HUES6 (cell line): ENCODE measurements at regions not wholly inside any gene's neighbourhood (a gene's known extent, or its start where the extent isn't known, plus 50 kb on each side); places are given as distances from the start of the nearest gene placed in this dataset.

ENCODE experiments used
- H3K27ac ChIP-seq: 2 replicates; pipeline ENCODE4 v1.7.0; 2013; ENCODE audit warnings: low read depth, mild to moderate bottlenecking, low read length, inconsistent platforms
- H3K27me3 ChIP-seq: 2 replicates; pipeline ENCODE4 v1.6.1; 2013; ENCODE audit warnings: low read length; ENCODE audit not compliant: control insufficient read depth, insufficient read depth
- H3K36me3 ChIP-seq: 2 replicates; pipeline ENCODE4 v1.6.1; 2013; ENCODE audit warnings: low read length; ENCODE audit not compliant: control insufficient read depth, insufficient read depth
- H3K4me1 ChIP-seq: 2 replicates; pipeline ENCODE4 v1.6.1; 2013; ENCODE audit warnings: low read length; ENCODE audit not compliant: control insufficient read depth, insufficient read depth
- H3K4me3 ChIP-seq: 2 replicates; pipeline ENCODE4 v1.5.1; 2013; ENCODE audit warnings: low read depth, low read length
- H3K9ac ChIP-seq: one replicate; pipeline ENCODE4 v1.6.1; 2013; ENCODE audit warnings: mild to moderate bottlenecking, low read length
- H3K9me3 ChIP-seq: 2 replicates; pipeline ENCODE4 v1.6.1; 2013; ENCODE audit warnings: low read depth, low read length; ENCODE audit not compliant: control insufficient read depth, insufficient read depth

- H3K9me3 ChIP-seq, result peaks cover under 1% of the 10 kb centered on the region; the same call in 1 of the 2 replicates
- H3K27me3 ChIP-seq, result no peaks in the 10 kb centered on the region
- no peaks in the 10 kb centered on the region for H3K36me3 ChIP-seq
- H3K4me3 ChIP-seq, result no peak overlapping the region
- no peak overlapping the region for H3K9ac ChIP-seq
- no peaks in the 10 kb centered on the region for H3K4me1 ChIP-seq
- H3K27ac ChIP-seq, result no peak overlapping the region
These were observed 79.1 kb downstream of the TRIB2 start for GRCh38 chr2:12795851-12796250.

GRCh38 chr2:12796657-12797056, 79.9 kb downstream of the TRIB2 start:
- Histone ChIP-seq H3K4me1 (no peaks in the 10 kb centered on the region), H3K9me3 (peaks cover 8% of the 10 kb centered on the region; the same call in 1 of the 2 replicates), H3K36me3 (no peaks in the 10 kb centered on the region), H3K27ac (no peak overlapping the region), H3K9ac (no peak overlapping the region), H3K4me3 (no peak overlapping the region), H3K27me3 (no peaks in the 10 kb centered on the region)

GRCh38 chr2:12797815-12798214, 81.1 kb downstream of the TRIB2 start:
- H3K4me1 ChIP-seq, result no peaks in the 10 kb centered on the region
- no peaks in the 10 kb centered on the region for H3K36me3 ChIP-seq
- no peak overlapping the region for H3K27ac ChIP-seq
- H3K9ac ChIP-seq, result no peak overlapping the region
- H3K27me3 ChIP-seq, result no peaks in the 10 kb centered on the region
- peaks cover 16% of the 10 kb centered on the region for H3K9me3 ChIP-seq
- H3K4me3 ChIP-seq, result no peak overlapping the region

- Histone ChIP-seq H3K4me1 (peaks cover 6% of the 10 kb centered on the region), H3K4me3 (no peak overlapping the region), H3K27ac (no peak overlapping the region), H3K36me3 (no peaks in the 10 kb centered on the region), H3K9ac (no peak overlapping the region), H3K27me3 (no peaks in the 10 kb centered on the region), H3K9me3 (peaks cover 16% of the 10 kb centered on the region)
These were observed 86.9 kb downstream of the TRIB2 start for GRCh38 chr2:12803607-12804006.

GRCh38 chr2:12804091-12804856, 87.5 kb downstream of the TRIB2 start:
- no peak overlapping the region for H3K27ac ChIP-seq
- peaks cover 16% of the 10 kb centered on the region for H3K9me3 ChIP-seq
- H3K9ac ChIP-seq, result no peak overlapping the region
- no peak overlapping the region for H3K4me3 ChIP-seq
- H3K36me3 ChIP-seq, result no peaks in the 10 kb centered on the region
- H3K4me1 ChIP-seq, result peaks cover 6% of the 10 kb centered on the region
- H3K27me3 ChIP-seq, result no peaks in the 10 kb centered on the region

GRCh38 chr2:12805033-12805432, 88.3 kb downstream of the TRIB2 start:
- peaks cover 16% of the 10 kb centered on the region for H3K9me3 ChIP-seq
- H3K9ac ChIP-seq, result no peak overlapping the region
- no peaks in the 10 kb centered on the region for H3K36me3 ChIP-seq
- H3K4me1 ChIP-seq, result peaks cover 6% of the 10 kb centered on the region
- no peak overlapping the region for H3K27ac ChIP-seq
- H3K27me3 ChIP-seq, result no peaks in the 10 kb centered on the region
- no peak overlapping the region for H3K4me3 ChIP-seq

- Histone ChIP-seq H3K27ac (no peak overlapping the region), H3K9me3 (peaks cover 7% of the 10 kb centered on the region), H3K27me3 (no peaks in the 10 kb centered on the region), H3K36me3 (no peaks in the 10 kb centered on the region), H3K9ac (no peak overlapping the region), H3K4me3 (no peak overlapping the region), H3K4me1 (peaks cover 6% of the 10 kb centered on the region)
These were observed 90.0 kb downstream of the TRIB2 start for GRCh38 chr2:12806549-12807242.

- no peaks in the 10 kb centered on the region for H3K9me3 ChIP-seq
- no peak overlapping the region for H3K27ac ChIP-seq
- no peak overlapping the region for H3K4me3 ChIP-seq
- H3K9ac ChIP-seq, result no peak overlapping the region
- H3K27me3 ChIP-seq, result no peaks in the 10 kb centered on the region
- H3K36me3 ChIP-seq, result no peaks in the 10 kb centered on the region
- H3K4me1 ChIP-seq, result peaks cover 6% of the 10 kb centered on the region
These were observed 91.4 kb downstream of the TRIB2 start for GRCh38 chr2:12807907-12808810.

- H3K9ac ChIP-seq, result no peak overlapping the region
- peaks cover 6% of the 10 kb centered on the region for H3K4me1 ChIP-seq
- no peak overlapping the region for H3K27ac ChIP-seq
- H3K4me3 ChIP-seq, result no peak overlapping the region
- H3K36me3 ChIP-seq, result no peaks in the 10 kb centered on the region
- H3K9me3 ChIP-seq, result no peaks in the 10 kb centered on the region
- H3K27me3 ChIP-seq, result no peaks in the 10 kb centered on the region
These were observed 92.8 kb downstream of the TRIB2 start for GRCh38 chr2:12809526-12809925.

GRCh38 chr2:12811916-12812315, 95.2 kb downstream of the TRIB2 start:
- H3K4me1 ChIP-seq, result no peaks in the 10 kb centered on the region; the same call in 1 of the 2 replicates
- H3K9ac ChIP-seq, result no peak overlapping the region
- no peak overlapping the region for H3K4me3 ChIP-seq
- no peak overlapping the region for H3K27ac ChIP-seq
- no peaks in the 10 kb centered on the region for H3K27me3 ChIP-seq
- H3K36me3 ChIP-seq, result no peaks in the 10 kb centered on the region
- no peaks in the 10 kb centered on the region for H3K9me3 ChIP-seq
